ENCODE measurements at regions not wholly inside any gene's neighbourhood (a gene's known extent, or its start where the extent isn't known, plus 50 kb on each side); places are given as distances from the start of the nearest gene placed in this dataset.

GRCh38 chr21:32917362-32918135, 108.2 kb upstream of the OLIG2 start:
- no peaks in the 10 kb centered on the region for H3K4me1 Mint-ChIP-seq
- peaks cover 16% of the 10 kb centered on the region for H3K27me3 Mint-ChIP-seq (ENCODE audit: low read depth, poor library complexity)
- no peak overlapping the region for H3K27ac Mint-ChIP-seq
- DNase-seq: no peak
- no peak overlapping the region for H3K4me3 Mint-ChIP-seq
- no peaks in the 10 kb centered on the region for H3K36me3 Mint-ChIP-seq (ENCODE audit: low read depth)
- peaks cover 14% of the 10 kb centered on the region for H3K9me3 Mint-ChIP-seq
- TF ChIP-seq CTCF (IDR thresholded peaks at IDR 0.05): no peak

GRCh38 chr21:32918478-32919120, 107.1 kb upstream of the OLIG2 start:
- H3K4me1 Mint-ChIP-seq: no peaks in the 10 kb centered on the region
- no peak for DNase-seq
- peaks cover 14% of the 10 kb centered on the region for H3K9me3 Mint-ChIP-seq
- H3K27me3 Mint-ChIP-seq (ENCODE audit: low read depth, poor library complexity): peaks cover 17% of the 10 kb centered on the region
- no peak overlapping the region for H3K4me3 Mint-ChIP-seq
- TF ChIP-seq CTCF (IDR thresholded peaks at IDR 0.05): no peak
- no peaks in the 10 kb centered on the region for H3K36me3 Mint-ChIP-seq (ENCODE audit: low read depth)
- no peak overlapping the region for H3K27ac Mint-ChIP-seq

GRCh38 chr21:32920474-32920873, 105.3 kb upstream of the OLIG2 start:
- no peak for DNase-seq
- H3K4me1 Mint-ChIP-seq: no peaks in the 10 kb centered on the region

GRCh38 chr21:32921632-32922230, 104.0 kb upstream of the OLIG2 start:
- Mint-ChIP-seq H3K4me1 (no peaks in the 10 kb centered on the region), H3K27me3 (ENCODE audit: low read depth, poor library complexity) (peaks cover 12% of the 10 kb centered on the region), H3K4me3 (no peak overlapping the region), H3K27ac (no peak overlapping the region), H3K36me3 (ENCODE audit: low read depth) (peaks cover 5% of the 10 kb centered on the region), H3K9me3 (peaks cover 23% of the 10 kb centered on the region)
- TF ChIP-seq CTCF (IDR thresholded peaks at IDR 0.05): peak; percentile 19
- DNase-seq: peak; percentile 24

More at GRCh38 chr21:32920474-32920873, 105.3 kb upstream of the OLIG2 start:
- peaks cover 27% of the 10 kb centered on the region for H3K9me3 Mint-ChIP-seq
- H3K4me3 Mint-ChIP-seq: no peak overlapping the region
- TF ChIP-seq CTCF (IDR thresholded peaks at IDR 0.05): no peak
- no peak overlapping the region for H3K27ac Mint-ChIP-seq
- peaks cover 5% of the 10 kb centered on the region for H3K36me3 Mint-ChIP-seq (ENCODE audit: low read depth)
- H3K27me3 Mint-ChIP-seq (ENCODE audit: low read depth, poor library complexity): peaks cover 10% of the 10 kb centered on the region

GRCh38 chr21:32925098-32925497, 100.6 kb upstream of the OLIG2 start:
- no peak for TF ChIP-seq CTCF (IDR thresholded peaks at IDR 0.05)
- Mint-ChIP-seq H3K4me1 (no peaks in the 10 kb centered on the region), H3K27ac (no peak overlapping the region), H3K4me3 (no peak overlapping the region), H3K9me3 (peaks cover 23% of the 10 kb centered on the region), H3K36me3 (ENCODE audit: low read depth) (peaks cover 5% of the 10 kb centered on the region), H3K27me3 (ENCODE audit: low read depth, poor library complexity) (peaks cover 18% of the 10 kb centered on the region)
- no peak for DNase-seq
